ENCODE measurements at regions not wholly inside any gene's neighbourhood (a gene's known extent, or its start where the extent isn't known, plus 50 kb on each side); places are given as distances from the start of the nearest gene placed in this dataset.

GRCh38 chr18:40685219-40685618 is 1269.8 kb upstream of the PIK3C3 start:
- DNase-seq: no peak
- intact Hi-C loops (cut with DNase I; ENCODE audit: low total_unique reads): no loop called here
- no peaks in the 10 kb centered on the region for H3K36me3 ChIP-seq
- WGBS, 5 donors: 53 to 84% (median 61%) methylated on average over 2 of the region's 2 CpGs; no CpG with 5 or more reads in 1 of the 5 donors
- H3K9me3 ChIP-seq: peaks cover 0 to 12% (median 0%) of the 10 kb centered on the region in 8 donors
- H3K4me3 ChIP-seq: no peak overlapping the region
- no peaks in the 10 kb centered on the region for H3K27me3 ChIP-seq (replicated peaks in 1 of 7)
- H3K27ac ChIP-seq: no peak overlapping the region
- TF ChIP-seq, protein P1, sequence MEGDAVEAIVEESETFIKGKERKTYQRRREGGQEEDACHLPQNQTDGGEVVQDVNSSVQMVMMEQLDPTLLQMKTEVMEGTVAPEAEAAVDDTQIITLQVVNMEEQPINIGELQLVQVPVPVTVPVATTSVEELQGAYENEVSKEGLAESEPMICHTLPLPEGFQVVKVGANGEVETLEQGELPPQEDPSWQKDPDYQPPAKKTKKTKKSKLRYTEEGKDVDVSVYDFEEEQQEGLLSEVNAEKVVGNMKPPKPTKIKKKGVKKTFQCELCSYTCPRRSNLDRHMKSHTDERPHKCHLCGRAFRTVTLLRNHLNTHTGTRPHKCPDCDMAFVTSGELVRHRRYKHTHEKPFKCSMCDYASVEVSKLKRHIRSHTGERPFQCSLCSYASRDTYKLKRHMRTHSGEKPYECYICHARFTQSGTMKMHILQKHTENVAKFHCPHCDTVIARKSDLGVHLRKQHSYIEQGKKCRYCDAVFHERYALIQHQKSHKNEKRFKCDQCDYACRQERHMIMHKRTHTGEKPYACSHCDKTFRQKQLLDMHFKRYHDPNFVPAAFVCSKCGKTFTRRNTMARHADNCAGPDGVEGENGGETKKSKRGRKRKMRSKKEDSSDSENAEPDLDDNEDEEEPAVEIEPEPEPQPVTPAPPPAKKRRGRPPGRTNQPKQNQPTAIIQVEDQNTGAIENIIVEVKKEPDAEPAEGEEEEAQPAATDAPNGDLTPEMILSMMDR (IDR thresholded peaks at IDR 0.05 in 8 of 11, conservative IDR thresholded peaks at IDR 0.05 in 3 of 11): no peak
- TF ChIP-seq POLR2A (IDR thresholded peaks at IDR 0.05): no peak
- TF ChIP-seq POLR2AphosphoS5 (IDR thresholded peaks at IDR 0.05): no peak
- H3K4me1 ChIP-seq: no peaks in the 10 kb centered on the region

DNA sequence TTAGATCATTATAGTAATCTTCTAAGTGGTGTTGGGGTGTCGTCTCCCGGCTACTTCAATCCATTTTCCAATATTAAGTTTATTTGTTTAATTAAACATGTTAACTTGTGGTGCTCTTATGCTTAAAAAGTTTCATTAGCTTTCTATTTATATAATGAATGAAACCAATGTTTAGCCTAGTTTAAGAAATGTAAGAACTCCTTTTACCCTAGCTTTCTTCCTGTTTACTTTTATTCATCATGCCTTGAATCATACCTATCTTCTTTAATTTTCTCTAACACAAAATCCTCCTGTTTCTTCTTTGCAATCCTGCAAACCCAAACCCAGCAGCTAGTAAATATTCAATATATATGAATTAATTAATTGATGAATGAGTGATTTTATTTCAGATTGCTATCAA is 1276.7 kb upstream of the PIK3C3 start:
- no peaks in the 10 kb centered on the region for H3K9me3 ChIP-seq
- intact Hi-C loops (cut with DNase I; ENCODE audit: low total_unique reads): no loop called here
- no peaks in the 10 kb centered on the region for H3K4me1 ChIP-seq
- no peak for DNase-seq
- no peak overlapping the region for H3K4me3 ChIP-seq
- TF ChIP-seq POLR2A (IDR thresholded peaks at IDR 0.05) (no peak), POLR2AphosphoS5 (IDR thresholded peaks at IDR 0.05) (no peak)
- TF ChIP-seq, protein P1 (IDR thresholded peaks at IDR 0.05 in 8 of 11, conservative IDR thresholded peaks at IDR 0.05 in 3 of 11): no peak
- WGBS, 5 donors: 89 to 97% (median 92%) methylated on average over 2 of the region's 2 CpGs
- no peaks in the 10 kb centered on the region for H3K27me3 ChIP-seq (replicated peaks in 1 of 7)
- H3K27ac ChIP-seq: no peak overlapping the region
- H3K36me3 ChIP-seq: no peaks in the 10 kb centered on the region

- no peaks in the 10 kb centered on the region for H3K9me3 ChIP-seq
- intact Hi-C loops (cut with DNase I; ENCODE audit: low total_unique reads): no loop called here
- no peaks in the 10 kb centered on the region for H3K36me3 ChIP-seq
- no peaks in the 10 kb centered on the region for H3K4me1 ChIP-seq
- H3K4me3 ChIP-seq: no peak overlapping the region
- 0 to 93% (median 41%) methylated on average over 1 of the region's 1 CpG for WGBS, 5 donors
- no peak for TF ChIP-seq POLR2A (IDR thresholded peaks at IDR 0.05)
- no peak for TF ChIP-seq POLR2AphosphoS5 (IDR thresholded peaks at IDR 0.05)
- TF ChIP-seq, protein P1 (IDR thresholded peaks at IDR 0.05 in 8 of 11, conservative IDR thresholded peaks at IDR 0.05 in 3 of 11): no peak
- no peaks in the 10 kb centered on the region for H3K27me3 ChIP-seq (replicated peaks in 1 of 7)
- H3K27ac ChIP-seq: no peak overlapping the region
- no peak for DNase-seq
Measured at GRCh38 chr18:40676668-40677067, 1278.4 kb upstream of the PIK3C3 start.

- intact Hi-C loops (cut with DNase I; ENCODE audit: low total_unique reads): no loop called here
- Histone ChIP-seq H3K27ac (no peak overlapping the region), H3K36me3 (no peaks in the 10 kb centered on the region), H3K4me3 (no peak overlapping the region), H3K4me1 (no peaks in the 10 kb centered on the region), H3K27me3 (replicated peaks in 1 of 7) (no peaks in the 10 kb centered on the region), H3K9me3 (no peaks in the 10 kb centered on the region)
- 36 to 81% (median 58%) methylated on average over 3 of the region's 3 CpGs for WGBS, 5 donors
- TF ChIP-seq, protein P1 (IDR thresholded peaks at IDR 0.05 in 8 of 11, conservative IDR thresholded peaks at IDR 0.05 in 3 of 11): no peak
- TF ChIP-seq POLR2A (IDR thresholded peaks at IDR 0.05) (no peak), POLR2AphosphoS5 (IDR thresholded peaks at IDR 0.05) (no peak)
- DNase-seq: no peak
Measured at GRCh38 chr18:40673150-40673549, 1281.9 kb upstream of the PIK3C3 start.
